Stomach (tissue), 8 donors: ENCODE measurements at regions not wholly inside any gene's neighbourhood (a gene's known extent, or its start where the extent isn't known, plus 50 kb on each side); places are given as distances from the start of the nearest gene placed in this dataset.
A peak's percentile ranks its signal among the peaks of the same experiment; 100 is the strongest.

Experiments used
- DNase-seq, 2 donors: peaks; one replicate each; pipeline versions ENCODE4 v3.0.0 to v3.0.0-alpha.2; 2013 to 2019
- H3K27ac ChIP-seq, 5 donors: fragments of 200-600 bp in 4 of 5; sonication (generic) in 4 of 5; one replicate each; pipeline ENCODE4 v1.5.1; 2013 to 2019; ENCODE audit warnings: mild to moderate bottlenecking in 1 of 5, moderate library complexity in 1 of 5
- H3K27me3 ChIP-seq, 3 donors: fragments of 200-600 bp; sonication (generic); one replicate each; pipeline ENCODE4 v1.5.1; 2017 to 2019; ENCODE audit warnings: mixed run types in 1 of 3
- H3K36me3 ChIP-seq, 4 donors: fragments of 200-600 bp; sonication (generic); 1 replicate in 3 of 4; 2 replicates in 1 of 4; pipeline ENCODE4 v1.5.1; 2016 to 2019
- H3K4me1 ChIP-seq, 4 donors: fragments of 200-600 bp; sonication (generic); one replicate each; pipeline ENCODE4 v1.5.1; 2016 to 2019
- H3K4me3 ChIP-seq, 4 donors: fragments of 200-600 bp; sonication (generic) in 3 of 4; one replicate each; pipeline ENCODE4 v1.5.1; 2016 to 2019; ENCODE audit warnings: mild to moderate bottlenecking in 1 of 4
- H3K9me3 ChIP-seq, 4 donors: fragments of 200-600 bp; sonication (generic); one replicate each; pipeline ENCODE4 v1.5.1; 2016 to 2019
- EP300 ChIP-seq: sonication (generic); formaldehyde crosslinking; IDR thresholded peaks from one replicate; pipeline ENCODE4 v1.6.1; 2017; ENCODE audit warnings: antibody characterized with exemption
- POLR2A ChIP-seq, 4 donors: fragments of 450-650 bp; IDR thresholded peaks; one replicate each; pipeline ENCODE4 v1.6.1; 2016; ENCODE audit warnings: antibody characterized with exemption in 4 of 4, control low read depth in 2 of 4, mild to moderate bottlenecking in 1 of 4, moderate library complexity in 1 of 4
- POLR2AphosphoS5 ChIP-seq, 3 donors: sonication (generic); formaldehyde crosslinking; IDR thresholded peaks; one replicate each; pipeline ENCODE4 v1.6.1; 2016; ENCODE audit warnings: antibody characterized with exemption in 3 of 3
- WGBS, 5 donors: extraction: QIAGEN DNeasy Blood & Tissue Kit in 3 of 5; methylation state at CpG; one replicate each; pipeline versions ENCODE4 v1.1.5 to v1.1.7; 2013 to 2018; 5-methylcytosine and 5-hydroxymethylcytosine counted together
- intact Hi-C: fragments of 100-400 bp; cut with DNase I; formaldehyde crosslinking; loops from one replicate; pipeline ENCODE4 v1.15.1; 2023; ENCODE audit warnings: low total_unique reads
- TF ChIP-seq, protein P1 (sequence below), 7 experiments: fragments of 450-650 bp in 4 of 7; fragments of 200-600 bp in 3 of 7; sonication (generic) in 3 of 7; IDR thresholded peaks; one replicate each; pipeline ENCODE4 v1.5.1; 2016 to 2019; ENCODE audit warnings: antibody characterized with exemption in 7 of 7, control low read depth in 2 of 7, mild to moderate bottlenecking in 1 of 7
- donor health status: healthy with polysubstance abuse.
- donor health status: Bipolar disorder and iron deficiency.
- donor health status: healthy.

DNA sequence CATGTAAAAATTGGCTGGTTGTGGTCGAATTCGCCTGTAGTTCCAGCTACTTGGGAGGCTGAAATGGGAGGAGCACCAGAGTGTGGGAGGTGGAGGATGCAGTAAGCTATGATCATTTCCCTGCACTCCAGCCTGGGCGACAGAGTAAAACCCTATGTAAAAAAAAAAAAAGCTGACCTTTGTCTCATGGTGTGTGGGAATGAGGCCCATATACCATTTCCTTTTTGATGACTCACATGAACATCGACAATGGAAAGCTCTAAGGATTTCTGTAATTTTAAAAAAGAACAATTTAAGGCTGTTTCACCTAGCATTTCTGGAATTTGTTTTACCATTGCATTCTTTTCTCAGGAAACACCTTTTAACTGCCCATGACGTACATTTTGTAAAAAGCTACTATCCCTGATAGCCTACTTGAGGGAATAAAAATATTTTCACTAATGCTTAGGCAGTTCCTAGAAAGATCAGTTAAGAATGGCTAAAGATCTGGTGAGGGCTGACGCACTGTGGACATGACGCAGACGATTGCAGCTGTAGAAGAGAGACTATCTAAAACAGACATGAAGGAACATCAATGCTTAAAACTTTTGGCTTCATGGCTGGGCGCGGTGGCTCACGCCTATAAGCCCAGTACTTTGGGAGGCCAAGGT lies 400.6 kb upstream of the IGFBP3 start:
- H3K27ac ChIP-seq, result no peak overlapping the region

GRCh38 chr7:46320956-46321355 lies 399.9 kb upstream of the IGFBP3 start:
- Histone ChIP-seq H3K4me3 (no peak overlapping the region), H3K27ac (no peak overlapping the region), H3K27me3 (no peaks in the 10 kb centered on the region), H3K4me1 (no peaks in the 10 kb centered on the region), H3K9me3 (no peaks in the 10 kb centered on the region), H3K36me3 (no peaks in the 10 kb centered on the region)
- DNase-seq, result peak in 1 of 2 donors; percentile 7
- 58 to 78% (median 75%) methylated on average over 3 of the region's 3 CpGs for WGBS, 5 donors
- TF ChIP-seq POLR2AphosphoS5 (IDR thresholded peaks at IDR 0.05) (no peak), POLR2A (IDR thresholded peaks at IDR 0.05) (no peak), EP300 (no peak)
- TF ChIP-seq, protein P1, sequence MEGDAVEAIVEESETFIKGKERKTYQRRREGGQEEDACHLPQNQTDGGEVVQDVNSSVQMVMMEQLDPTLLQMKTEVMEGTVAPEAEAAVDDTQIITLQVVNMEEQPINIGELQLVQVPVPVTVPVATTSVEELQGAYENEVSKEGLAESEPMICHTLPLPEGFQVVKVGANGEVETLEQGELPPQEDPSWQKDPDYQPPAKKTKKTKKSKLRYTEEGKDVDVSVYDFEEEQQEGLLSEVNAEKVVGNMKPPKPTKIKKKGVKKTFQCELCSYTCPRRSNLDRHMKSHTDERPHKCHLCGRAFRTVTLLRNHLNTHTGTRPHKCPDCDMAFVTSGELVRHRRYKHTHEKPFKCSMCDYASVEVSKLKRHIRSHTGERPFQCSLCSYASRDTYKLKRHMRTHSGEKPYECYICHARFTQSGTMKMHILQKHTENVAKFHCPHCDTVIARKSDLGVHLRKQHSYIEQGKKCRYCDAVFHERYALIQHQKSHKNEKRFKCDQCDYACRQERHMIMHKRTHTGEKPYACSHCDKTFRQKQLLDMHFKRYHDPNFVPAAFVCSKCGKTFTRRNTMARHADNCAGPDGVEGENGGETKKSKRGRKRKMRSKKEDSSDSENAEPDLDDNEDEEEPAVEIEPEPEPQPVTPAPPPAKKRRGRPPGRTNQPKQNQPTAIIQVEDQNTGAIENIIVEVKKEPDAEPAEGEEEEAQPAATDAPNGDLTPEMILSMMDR (IDR thresholded peaks at IDR 0.05), result no peak
- intact Hi-C loops, result no loop called here

More for the DNA sequence above, 400.6 kb upstream of the IGFBP3 start:
- TF ChIP-seq POLR2A (IDR thresholded peaks at IDR 0.05) (no peak), POLR2AphosphoS5 (IDR thresholded peaks at IDR 0.05) (no peak), EP300 (no peak)
- TF ChIP-seq, protein P1 (IDR thresholded peaks at IDR 0.05), result no peak
- intact Hi-C loops, result no loop called here
- peak in 1 of 2 donors; percentile 24 for DNase-seq
- H3K27me3 ChIP-seq, result no peaks in the 10 kb centered on the region
- H3K9me3 ChIP-seq, result no peaks in the 10 kb centered on the region
- H3K4me3 ChIP-seq, result no peak overlapping the region
- H3K36me3 ChIP-seq, result no peaks in the 10 kb centered on the region
- WGBS, 5 donors, result 80 to 88% (median 84%) methylated on average over 11 of the region's 11 CpGs
- H3K4me1 ChIP-seq, result no peaks in the 10 kb centered on the region

GRCh38 chr7:46319841-46320240 lies 398.8 kb upstream of the IGFBP3 start:
- no peaks in the 10 kb centered on the region for H3K4me1 ChIP-seq
- DNase-seq, result peak in 1 of 2 donors; percentile 4
- no peak for TF ChIP-seq POLR2A (IDR thresholded peaks at IDR 0.05)
- TF ChIP-seq, protein P1 (IDR thresholded peaks at IDR 0.05), result no peak
- no peak for TF ChIP-seq EP300
- TF ChIP-seq POLR2AphosphoS5 (IDR thresholded peaks at IDR 0.05), result no peak
- H3K4me3 ChIP-seq, result no peak overlapping the region
- no peak overlapping the region for H3K27ac ChIP-seq
- intact Hi-C loops, result no loop called here
- no peaks in the 10 kb centered on the region for H3K36me3 ChIP-seq
- WGBS, 5 donors, result 58 to 75% (median 72%) methylated on average over 3 of the region's 3 CpGs
- H3K27me3 ChIP-seq, result no peaks in the 10 kb centered on the region
- no peaks in the 10 kb centered on the region for H3K9me3 ChIP-seq

DNA sequence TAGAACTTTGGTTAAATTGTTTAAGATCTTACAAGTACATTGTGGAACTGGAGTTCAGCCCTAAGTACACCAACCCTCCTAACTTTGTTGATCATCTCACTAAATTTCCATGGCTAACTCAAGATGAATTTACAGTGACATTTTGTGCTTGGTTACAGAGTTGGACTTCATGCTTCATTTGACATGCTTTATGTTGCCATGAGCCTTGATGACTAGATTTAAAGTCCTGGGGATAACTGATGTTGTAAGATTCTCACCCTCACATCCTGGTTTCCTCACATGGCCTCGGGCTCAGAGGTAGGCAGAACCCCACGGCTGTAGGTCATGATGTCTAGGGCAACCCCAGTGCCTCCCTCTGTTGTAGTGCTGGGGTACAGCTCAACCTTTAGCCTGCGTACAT lies 397.2 kb upstream of the IGFBP3 start:
- intact Hi-C loops, result no loop called here
- H3K27ac ChIP-seq, result no peak overlapping the region
- no peaks in the 10 kb centered on the region for H3K36me3 ChIP-seq
- H3K4me1 ChIP-seq, result no peaks in the 10 kb centered on the region
- H3K4me3 ChIP-seq, result no peak overlapping the region
- DNase-seq, result no peak
- H3K27me3 ChIP-seq, result no peaks in the 10 kb centered on the region
- TF ChIP-seq POLR2A (IDR thresholded peaks at IDR 0.05) (no peak), POLR2AphosphoS5 (IDR thresholded peaks at IDR 0.05) (no peak), EP300 (no peak)
- TF ChIP-seq, protein P1 (IDR thresholded peaks at IDR 0.05), result no peak
- no peaks in the 10 kb centered on the region for H3K9me3 ChIP-seq
- 73 to 85% (median 78%) methylated on average over 3 of the region's 3 CpGs for WGBS, 5 donors
